ENCODE measurements at regions not wholly inside any gene's neighbourhood (a gene's known extent, or its start where the extent isn't known, plus 50 kb on each side); places are given as distances from the start of the nearest gene placed in this dataset.

DNA sequence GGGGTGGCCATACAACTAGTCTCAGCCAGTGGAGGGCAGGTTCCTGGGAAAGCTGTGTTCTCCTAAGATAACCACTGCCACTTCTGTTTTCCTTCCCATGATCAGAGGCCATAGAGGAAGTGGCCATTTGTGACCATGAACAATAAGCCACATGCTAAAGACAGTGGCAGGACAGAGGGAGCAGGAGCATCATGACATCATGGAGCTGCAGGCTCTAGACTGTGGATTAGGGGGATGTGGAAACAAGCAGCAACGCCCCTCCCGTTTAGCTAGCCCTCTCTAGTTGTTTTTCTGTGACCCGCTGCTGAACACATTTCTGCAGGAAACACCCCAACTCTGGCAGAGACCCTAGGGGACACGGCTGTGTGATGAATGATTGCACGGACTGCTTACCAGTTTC, 195.0 kb upstream of the NECTIN1 start:
- Histone ChIP-seq H3K4me3 (ENCODE audit: low read depth in 1 of 3, low read length in 3 of 3) (no peak overlapping the region), H3K4me1 (ENCODE audit: control insufficient read depth in 4 of 4, insufficient read depth in 4 of 4, low read length in 3 of 4) (no peaks in the 10 kb centered on the region), H3K9me3 (ENCODE audit: control insufficient read depth in 4 of 4, low read length in 3 of 4) (no peaks in the 10 kb centered on the region), H3K36me3 (ENCODE audit: control insufficient read depth in 4 of 4, insufficient read depth in 3 of 4, low read depth in 1 of 4, low read length in 3 of 4) (no peaks in the 10 kb centered on the region), H3K27me3 (ENCODE audit: control insufficient read depth in 4 of 4, insufficient read depth in 4 of 4, low read length in 3 of 4) (no peaks in the 10 kb centered on the region), H3K9ac (ENCODE audit: low read depth in 1 of 2, low read length in 2 of 2) (no peak overlapping the region), H3K27ac (ENCODE audit: low read depth in 1 of 2, low read length in 2 of 2) (no peak overlapping the region)
- TF ChIP-seq, protein P1, sequence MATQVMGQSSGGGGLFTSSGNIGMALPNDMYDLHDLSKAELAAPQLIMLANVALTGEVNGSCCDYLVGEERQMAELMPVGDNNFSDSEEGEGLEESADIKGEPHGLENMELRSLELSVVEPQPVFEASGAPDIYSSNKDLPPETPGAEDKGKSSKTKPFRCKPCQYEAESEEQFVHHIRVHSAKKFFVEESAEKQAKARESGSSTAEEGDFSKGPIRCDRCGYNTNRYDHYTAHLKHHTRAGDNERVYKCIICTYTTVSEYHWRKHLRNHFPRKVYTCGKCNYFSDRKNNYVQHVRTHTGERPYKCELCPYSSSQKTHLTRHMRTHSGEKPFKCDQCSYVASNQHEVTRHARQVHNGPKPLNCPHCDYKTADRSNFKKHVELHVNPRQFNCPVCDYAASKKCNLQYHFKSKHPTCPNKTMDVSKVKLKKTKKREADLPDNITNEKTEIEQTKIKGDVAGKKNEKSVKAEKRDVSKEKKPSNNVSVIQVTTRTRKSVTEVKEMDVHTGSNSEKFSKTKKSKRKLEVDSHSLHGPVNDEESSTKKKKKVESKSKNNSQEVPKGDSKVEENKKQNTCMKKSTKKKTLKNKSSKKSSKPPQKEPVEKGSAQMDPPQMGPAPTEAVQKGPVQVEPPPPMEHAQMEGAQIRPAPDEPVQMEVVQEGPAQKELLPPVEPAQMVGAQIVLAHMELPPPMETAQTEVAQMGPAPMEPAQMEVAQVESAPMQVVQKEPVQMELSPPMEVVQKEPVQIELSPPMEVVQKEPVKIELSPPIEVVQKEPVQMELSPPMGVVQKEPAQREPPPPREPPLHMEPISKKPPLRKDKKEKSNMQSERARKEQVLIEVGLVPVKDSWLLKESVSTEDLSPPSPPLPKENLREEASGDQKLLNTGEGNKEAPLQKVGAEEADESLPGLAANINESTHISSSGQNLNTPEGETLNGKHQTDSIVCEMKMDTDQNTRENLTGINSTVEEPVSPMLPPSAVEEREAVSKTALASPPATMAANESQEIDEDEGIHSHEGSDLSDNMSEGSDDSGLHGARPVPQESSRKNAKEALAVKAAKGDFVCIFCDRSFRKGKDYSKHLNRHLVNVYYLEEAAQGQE (IDR thresholded peaks at IDR 0.05) = no peak
- TF ChIP-seq FOXA2 (IDR thresholded peaks at IDR 0.05) (no peak), YY1 (IDR thresholded peaks at IDR 0.05) (no peak), HNF4A (conservative IDR thresholded peaks at IDR 0.05) (no peak), RAD21 (IDR thresholded peaks at IDR 0.05) (no peak), JUND (IDR thresholded peaks at IDR 0.05) (no peak), FOXA1 (IDR thresholded peaks at IDR 0.05) (no peak), GABPA (IDR thresholded peaks at IDR 0.05 in 1 of 2, conservative IDR thresholded peaks at IDR 0.05 in 1 of 2) (no peak), RXRA (IDR thresholded peaks at IDR 0.05) (no peak), TAF1 (conservative IDR thresholded peaks at IDR 0.05) (no peak), SP1 (IDR thresholded peaks at IDR 0.05) (no peak), HNF4G (IDR thresholded peaks at IDR 0.05) (no peak)
- TF ChIP-seq, protein P2, sequence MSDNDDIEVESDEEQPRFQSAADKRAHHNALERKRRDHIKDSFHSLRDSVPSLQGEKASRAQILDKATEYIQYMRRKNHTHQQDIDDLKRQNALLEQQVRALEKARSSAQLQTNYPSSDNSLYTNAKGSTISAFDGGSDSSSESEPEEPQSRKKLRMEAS (IDR thresholded peaks at IDR 0.05) = no peak
- TF ChIP-seq, protein P3, sequence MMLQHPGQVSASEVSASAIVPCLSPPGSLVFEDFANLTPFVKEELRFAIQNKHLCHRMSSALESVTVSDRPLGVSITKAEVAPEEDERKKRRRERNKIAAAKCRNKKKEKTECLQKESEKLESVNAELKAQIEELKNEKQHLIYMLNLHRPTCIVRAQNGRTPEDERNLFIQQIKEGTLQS (IDR thresholded peaks at IDR 0.05) = no peak
- TF ChIP-seq, protein P4, sequence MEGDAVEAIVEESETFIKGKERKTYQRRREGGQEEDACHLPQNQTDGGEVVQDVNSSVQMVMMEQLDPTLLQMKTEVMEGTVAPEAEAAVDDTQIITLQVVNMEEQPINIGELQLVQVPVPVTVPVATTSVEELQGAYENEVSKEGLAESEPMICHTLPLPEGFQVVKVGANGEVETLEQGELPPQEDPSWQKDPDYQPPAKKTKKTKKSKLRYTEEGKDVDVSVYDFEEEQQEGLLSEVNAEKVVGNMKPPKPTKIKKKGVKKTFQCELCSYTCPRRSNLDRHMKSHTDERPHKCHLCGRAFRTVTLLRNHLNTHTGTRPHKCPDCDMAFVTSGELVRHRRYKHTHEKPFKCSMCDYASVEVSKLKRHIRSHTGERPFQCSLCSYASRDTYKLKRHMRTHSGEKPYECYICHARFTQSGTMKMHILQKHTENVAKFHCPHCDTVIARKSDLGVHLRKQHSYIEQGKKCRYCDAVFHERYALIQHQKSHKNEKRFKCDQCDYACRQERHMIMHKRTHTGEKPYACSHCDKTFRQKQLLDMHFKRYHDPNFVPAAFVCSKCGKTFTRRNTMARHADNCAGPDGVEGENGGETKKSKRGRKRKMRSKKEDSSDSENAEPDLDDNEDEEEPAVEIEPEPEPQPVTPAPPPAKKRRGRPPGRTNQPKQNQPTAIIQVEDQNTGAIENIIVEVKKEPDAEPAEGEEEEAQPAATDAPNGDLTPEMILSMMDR (IDR thresholded peaks at IDR 0.05; ENCODE audit: low read depth, low read length, missing input control) = no peak
- TF ChIP-seq, protein P5, sequence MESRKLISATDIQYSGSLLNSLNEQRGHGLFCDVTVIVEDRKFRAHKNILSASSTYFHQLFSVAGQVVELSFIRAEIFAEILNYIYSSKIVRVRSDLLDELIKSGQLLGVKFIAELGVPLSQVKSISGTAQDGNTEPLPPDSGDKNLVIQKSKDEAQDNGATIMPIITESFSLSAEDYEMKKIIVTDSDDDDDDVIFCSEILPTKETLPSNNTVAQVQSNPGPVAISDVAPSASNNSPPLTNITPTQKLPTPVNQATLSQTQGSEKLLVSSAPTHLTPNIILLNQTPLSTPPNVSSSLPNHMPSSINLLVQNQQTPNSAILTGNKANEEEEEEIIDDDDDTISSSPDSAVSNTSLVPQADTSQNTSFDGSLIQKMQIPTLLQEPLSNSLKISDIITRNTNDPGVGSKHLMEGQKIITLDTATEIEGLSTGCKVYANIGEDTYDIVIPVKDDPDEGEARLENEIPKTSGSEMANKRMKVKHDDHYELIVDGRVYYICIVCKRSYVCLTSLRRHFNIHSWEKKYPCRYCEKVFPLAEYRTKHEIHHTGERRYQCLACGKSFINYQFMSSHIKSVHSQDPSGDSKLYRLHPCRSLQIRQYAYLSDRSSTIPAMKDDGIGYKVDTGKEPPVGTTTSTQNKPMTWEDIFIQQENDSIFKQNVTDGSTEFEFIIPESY (IDR thresholded peaks at IDR 0.05) = no peak
- no peak for DNase-seq (ENCODE audit: low spot score)
- 81% methylated on average over 5 of the region's 5 CpGs for WGBS

GRCh38 chr11:119921571-119921970, 192.6 kb upstream of the NECTIN1 start:
- TF ChIP-seq FOXA2 (IDR thresholded peaks at IDR 0.05) (no peak), RXRA (IDR thresholded peaks at IDR 0.05) (no peak), FOXA1 (IDR thresholded peaks at IDR 0.05) (no peak), JUND (IDR thresholded peaks at IDR 0.05) (no peak), RAD21 (IDR thresholded peaks at IDR 0.05) (no peak), HNF4G (IDR thresholded peaks at IDR 0.05) (no peak), YY1 (IDR thresholded peaks at IDR 0.05) (no peak)
- TF ChIP-seq, protein P1 (IDR thresholded peaks at IDR 0.05) = no peak
- TF ChIP-seq, protein P3 (IDR thresholded peaks at IDR 0.05) = no peak
- TF ChIP-seq, protein P2 (IDR thresholded peaks at IDR 0.05) = no peak
- TF ChIP-seq, protein P4 (IDR thresholded peaks at IDR 0.05; ENCODE audit: low read depth, low read length, missing input control) = no peak
- H3K4me3 ChIP-seq (ENCODE audit: low read depth in 1 of 3, low read length in 3 of 3) = no peak overlapping the region
- H3K36me3 ChIP-seq (ENCODE audit: control insufficient read depth in 4 of 4, insufficient read depth in 3 of 4, low read depth in 1 of 4, low read length in 3 of 4) = no peaks in the 10 kb centered on the region
- no peaks in the 10 kb centered on the region for H3K27me3 ChIP-seq (ENCODE audit: control insufficient read depth in 4 of 4, insufficient read depth in 4 of 4, low read length in 3 of 4)
- 86% methylated on average over 8 of the region's 8 CpGs for WGBS
- H3K9ac ChIP-seq (ENCODE audit: low read depth in 1 of 2, low read length in 2 of 2) = no peak overlapping the region
- H3K4me1 ChIP-seq (ENCODE audit: control insufficient read depth in 4 of 4, insufficient read depth in 4 of 4, low read length in 3 of 4) = no peaks in the 10 kb centered on the region
- H3K27ac ChIP-seq (ENCODE audit: low read depth in 1 of 2, low read length in 2 of 2) = no peak overlapping the region
- no peak for DNase-seq (ENCODE audit: low spot score)
- no peaks in the 10 kb centered on the region for H3K9me3 ChIP-seq (ENCODE audit: control insufficient read depth in 4 of 4, low read length in 3 of 4)

Measured in liver (tissue), 8 donors.